ENCODE measurements at regions not wholly inside any gene's neighbourhood (a gene's known extent, or its start where the extent isn't known, plus 50 kb on each side); places are given as distances from the start of the nearest gene placed in this dataset.

DNA sequence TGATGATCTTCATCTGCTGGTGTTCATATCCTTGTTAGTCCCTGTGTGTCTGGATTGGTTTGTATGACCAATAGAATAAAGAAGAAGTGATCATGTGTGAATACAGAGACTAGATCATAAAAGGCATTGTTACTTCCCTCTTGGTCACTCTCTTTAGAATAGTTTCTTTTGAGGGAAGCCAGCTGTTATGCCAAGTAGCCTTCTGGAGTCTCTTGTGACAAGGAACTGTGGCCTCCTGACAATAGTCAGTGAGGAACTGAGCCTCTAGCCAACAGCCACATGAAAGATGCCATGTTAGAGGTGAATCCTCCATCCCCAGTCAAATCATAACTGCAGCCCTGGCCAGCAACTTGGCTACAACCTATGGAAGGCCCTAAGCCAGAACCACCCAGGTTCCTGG lies 63.0 kb upstream of the SMAD3 start:
- Mint-ChIP-seq H3K9me3 (peaks cover 3% of the 10 kb centered on the region), H3K27ac (no peak overlapping the region), H3K27me3 (no peaks in the 10 kb centered on the region), H3K4me1 (ENCODE audit: low read depth) (no peaks in the 10 kb centered on the region), H3K36me3 (ENCODE audit: low read depth) (no peaks in the 10 kb centered on the region), H3K4me3 (no peak overlapping the region)
- ChIA-PET CTCF (no interaction called here), POLR2A (no interaction called here)
- TF ChIP-seq, protein P1, sequence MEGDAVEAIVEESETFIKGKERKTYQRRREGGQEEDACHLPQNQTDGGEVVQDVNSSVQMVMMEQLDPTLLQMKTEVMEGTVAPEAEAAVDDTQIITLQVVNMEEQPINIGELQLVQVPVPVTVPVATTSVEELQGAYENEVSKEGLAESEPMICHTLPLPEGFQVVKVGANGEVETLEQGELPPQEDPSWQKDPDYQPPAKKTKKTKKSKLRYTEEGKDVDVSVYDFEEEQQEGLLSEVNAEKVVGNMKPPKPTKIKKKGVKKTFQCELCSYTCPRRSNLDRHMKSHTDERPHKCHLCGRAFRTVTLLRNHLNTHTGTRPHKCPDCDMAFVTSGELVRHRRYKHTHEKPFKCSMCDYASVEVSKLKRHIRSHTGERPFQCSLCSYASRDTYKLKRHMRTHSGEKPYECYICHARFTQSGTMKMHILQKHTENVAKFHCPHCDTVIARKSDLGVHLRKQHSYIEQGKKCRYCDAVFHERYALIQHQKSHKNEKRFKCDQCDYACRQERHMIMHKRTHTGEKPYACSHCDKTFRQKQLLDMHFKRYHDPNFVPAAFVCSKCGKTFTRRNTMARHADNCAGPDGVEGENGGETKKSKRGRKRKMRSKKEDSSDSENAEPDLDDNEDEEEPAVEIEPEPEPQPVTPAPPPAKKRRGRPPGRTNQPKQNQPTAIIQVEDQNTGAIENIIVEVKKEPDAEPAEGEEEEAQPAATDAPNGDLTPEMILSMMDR (IDR thresholded peaks at IDR 0.05): no peak
- ATAC-seq (ENCODE audit: poor library complexity) (no peak), DNase-seq (no peak)
- Histone ChIP-seq H3K36me3 (ENCODE audit: insufficient read depth, low read length) (no peaks in the 10 kb centered on the region), H3K27me3 (ENCODE audit: control insufficient read depth in 1 of 2, insufficient read depth in 2 of 2, low read length in 2 of 2) (no peaks in the 10 kb centered on the region), H3K4me1 (ENCODE audit: insufficient read depth, low read length) (no peaks in the 10 kb centered on the region), H3K27ac (ENCODE audit: low read depth in 1 of 2, low read length in 2 of 2) (no peak overlapping the region), H3K4me3 (ENCODE audit: low read length) (no peak overlapping the region), H3K9me3 (ENCODE audit: control insufficient read depth in 1 of 2, insufficient read depth in 1 of 2, low read length in 2 of 2) (no peaks in the 10 kb centered on the region)
- intact Hi-C loops (cut with DNase I, micrococcal nuclease): no loop called here

DNA sequence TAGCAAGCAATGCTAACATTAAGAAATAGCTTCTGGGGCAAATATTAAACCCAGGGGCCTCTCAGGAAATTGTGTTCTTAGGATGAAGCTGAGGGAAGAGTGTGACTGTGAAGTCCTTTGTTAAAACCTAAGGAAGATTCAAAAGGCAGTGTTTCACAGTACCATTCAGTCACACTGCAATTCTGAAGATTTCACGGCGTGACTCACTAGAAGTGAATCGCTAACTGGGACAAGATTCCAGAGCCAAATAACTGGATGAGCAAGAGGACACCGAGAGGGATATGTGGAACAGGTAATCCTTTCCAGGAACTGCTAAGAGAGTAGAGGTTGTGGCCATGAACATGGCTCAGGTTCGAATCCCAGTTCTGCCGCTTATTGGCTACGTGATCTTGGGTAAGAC lies 61.8 kb upstream of the SMAD3 start:
- no peak overlapping the region for H3K27ac ChIP-seq (ENCODE audit: low read depth in 1 of 2, low read length in 2 of 2)
- H3K27me3 ChIP-seq (ENCODE audit: control insufficient read depth in 1 of 2, insufficient read depth in 2 of 2, low read length in 2 of 2): no peaks in the 10 kb centered on the region
- TF ChIP-seq, protein P1 (IDR thresholded peaks at IDR 0.05): no peak
- ATAC-seq (ENCODE audit: poor library complexity): no peak
- DNase-seq: no peak
- Mint-ChIP-seq H3K9me3 (peaks cover 3% of the 10 kb centered on the region), H3K36me3 (ENCODE audit: low read depth) (no peaks in the 10 kb centered on the region), H3K4me3 (no peak overlapping the region), H3K4me1 (ENCODE audit: low read depth) (no peaks in the 10 kb centered on the region), H3K27ac (no peak overlapping the region), H3K27me3 (no peaks in the 10 kb centered on the region)
- H3K36me3 ChIP-seq (ENCODE audit: insufficient read depth, low read length): no peaks in the 10 kb centered on the region
- H3K4me1 ChIP-seq (ENCODE audit: insufficient read depth, low read length): no peaks in the 10 kb centered on the region
- no peaks in the 10 kb centered on the region for H3K9me3 ChIP-seq (ENCODE audit: control insufficient read depth in 1 of 2, insufficient read depth in 1 of 2, low read length in 2 of 2)
- ChIA-PET CTCF (interaction anchor here (0.7 kb wide), 1 partner anchor 1450 kb away, joined by 3 read pairs; no protein-coding TSS in a partner anchor), POLR2A (interaction anchor here (0.6 kb wide), 1 partner anchor 179 kb away, joined by 3 read pairs; no protein-coding TSS in a partner anchor)
- intact Hi-C loops (cut with DNase I, micrococcal nuclease): no loop called here
- no peak overlapping the region for H3K4me3 ChIP-seq (ENCODE audit: low read length)

DNA sequence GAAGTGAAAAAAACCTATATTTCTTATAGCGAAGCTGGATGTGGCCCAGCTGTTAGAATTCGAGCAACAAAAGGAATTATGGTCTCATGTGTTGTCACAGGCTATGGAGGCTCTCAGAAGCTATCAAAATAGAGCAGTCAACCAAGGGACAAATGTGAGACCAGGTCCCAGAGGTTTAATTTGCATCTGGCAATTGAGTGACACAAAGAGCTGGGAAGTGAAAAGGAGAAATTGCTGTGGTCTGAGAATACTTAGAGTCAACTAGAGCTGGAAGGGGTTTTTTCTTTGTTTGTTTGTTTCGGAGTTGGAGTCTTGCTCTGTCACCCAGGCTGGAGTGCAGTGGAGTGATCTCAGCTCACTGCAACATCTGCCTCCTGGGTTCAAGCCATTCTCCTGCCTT lies 61.3 kb upstream of the SMAD3 start:
- no peak overlapping the region for H3K27ac Mint-ChIP-seq
- Histone ChIP-seq H3K4me3 (ENCODE audit: low read length) (no peak overlapping the region), H3K4me1 (ENCODE audit: insufficient read depth, low read length) (no peaks in the 10 kb centered on the region), H3K27ac (ENCODE audit: low read depth in 1 of 2, low read length in 2 of 2) (no peak overlapping the region), H3K36me3 (ENCODE audit: insufficient read depth, low read length) (no peaks in the 10 kb centered on the region), H3K9me3 (ENCODE audit: control insufficient read depth in 1 of 2, insufficient read depth in 1 of 2, low read length in 2 of 2) (no peaks in the 10 kb centered on the region), H3K27me3 (ENCODE audit: control insufficient read depth in 1 of 2, insufficient read depth in 2 of 2, low read length in 2 of 2) (no peaks in the 10 kb centered on the region)
- H3K9me3 Mint-ChIP-seq: peaks cover 2% of the 10 kb centered on the region
- H3K4me3 Mint-ChIP-seq: no peak overlapping the region
- H3K27me3 Mint-ChIP-seq: no peaks in the 10 kb centered on the region
- H3K4me1 Mint-ChIP-seq (ENCODE audit: low read depth): no peaks in the 10 kb centered on the region
- CTCF ChIA-PET: interaction anchor here (1.0 kb wide), 1 partner anchor 118 kb away, joined by 3 read pairs; no protein-coding TSS in a partner anchor
- intact Hi-C loops (cut with DNase I, micrococcal nuclease): no loop called here
- POLR2A ChIA-PET: no interaction called here
- ATAC-seq (ENCODE audit: poor library complexity) (no peak), DNase-seq (no peak)
- no peaks in the 10 kb centered on the region for H3K36me3 Mint-ChIP-seq (ENCODE audit: low read depth)
- TF ChIP-seq, protein P1 (IDR thresholded peaks at IDR 0.05): no peak
